C4-2B (cell line): ENCODE measurements at regions not wholly inside any gene's neighbourhood (a gene's known extent, or its start where the extent isn't known, plus 50 kb on each side); places are given as distances from the start of the nearest gene placed in this dataset.

Experiments used
- ZFX ChIP-seq: fragments of 450-650 bp; IDR thresholded peaks from 2 replicates; pipeline ENCODE4 v1.6.1; 2017
- TF ChIP-seq, protein P1 (sequence below): fragments of 450-650 bp; conservative IDR thresholded peaks from 2 replicates; pipeline ENCODE4 v1.5.1; 2017; ENCODE audit warnings: mild to moderate bottlenecking

DNA sequence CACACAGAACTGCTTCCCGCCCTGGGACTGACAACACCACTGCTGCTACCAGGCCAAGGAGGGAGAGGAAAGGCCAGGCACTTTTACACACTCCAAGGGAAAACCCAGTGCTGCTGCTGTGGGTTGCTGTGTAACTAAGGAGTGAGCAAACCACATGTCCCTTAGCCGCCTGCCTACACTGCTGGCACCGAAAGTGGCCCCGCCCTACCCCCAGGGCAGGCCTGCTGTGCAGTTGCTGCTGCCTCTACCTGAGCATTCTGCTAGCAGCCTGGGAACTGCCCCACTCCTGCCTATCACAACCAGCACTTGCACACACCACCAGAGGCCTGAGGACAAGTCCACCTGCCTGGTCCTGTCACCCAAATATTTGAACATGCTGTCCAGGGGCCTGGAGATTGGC is 740.9 kb downstream of the DTWD2 start:
- TF ChIP-seq, protein P1, sequence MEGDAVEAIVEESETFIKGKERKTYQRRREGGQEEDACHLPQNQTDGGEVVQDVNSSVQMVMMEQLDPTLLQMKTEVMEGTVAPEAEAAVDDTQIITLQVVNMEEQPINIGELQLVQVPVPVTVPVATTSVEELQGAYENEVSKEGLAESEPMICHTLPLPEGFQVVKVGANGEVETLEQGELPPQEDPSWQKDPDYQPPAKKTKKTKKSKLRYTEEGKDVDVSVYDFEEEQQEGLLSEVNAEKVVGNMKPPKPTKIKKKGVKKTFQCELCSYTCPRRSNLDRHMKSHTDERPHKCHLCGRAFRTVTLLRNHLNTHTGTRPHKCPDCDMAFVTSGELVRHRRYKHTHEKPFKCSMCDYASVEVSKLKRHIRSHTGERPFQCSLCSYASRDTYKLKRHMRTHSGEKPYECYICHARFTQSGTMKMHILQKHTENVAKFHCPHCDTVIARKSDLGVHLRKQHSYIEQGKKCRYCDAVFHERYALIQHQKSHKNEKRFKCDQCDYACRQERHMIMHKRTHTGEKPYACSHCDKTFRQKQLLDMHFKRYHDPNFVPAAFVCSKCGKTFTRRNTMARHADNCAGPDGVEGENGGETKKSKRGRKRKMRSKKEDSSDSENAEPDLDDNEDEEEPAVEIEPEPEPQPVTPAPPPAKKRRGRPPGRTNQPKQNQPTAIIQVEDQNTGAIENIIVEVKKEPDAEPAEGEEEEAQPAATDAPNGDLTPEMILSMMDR, result no peak
- no peak for TF ChIP-seq ZFX
